Lung (tissue), 11 donors: ENCODE measurements at regions not wholly inside any gene's neighbourhood (a gene's known extent, or its start where the extent isn't known, plus 50 kb on each side); places are given as distances from the start of the nearest gene placed in this dataset.

ENCODE experiments used
- ATAC-seq: fragments of 200-7000 bp; cut with Tn5 transposase; one replicate; pipeline ENCODE4 v1.9.1; 2020; ENCODE audit warnings: moderate number of reproducible peaks; ENCODE audit not compliant: insufficient read depth, low FRiP score
- DNase-seq, 3 donors: peaks; one replicate each; pipeline ENCODE4 v3.0.0-alpha.2; 2013 to 2017
- H3K27ac ChIP-seq, 2 donors: one replicate each; pipeline ENCODE4 v1.5.1; 2013; ENCODE audit warnings: mild to moderate bottlenecking in 2 of 2, moderate library complexity in 2 of 2, control low read depth in 1 of 2, inconsistent platforms in 1 of 2, low read depth in 1 of 2, low read length in 1 of 2
- H3K27me3 ChIP-seq, 3 donors: one replicate each; pipeline ENCODE4 v1.5.1; 2013; ENCODE audit warnings: low read length in 2 of 3; ENCODE audit not compliant: control insufficient read depth in 3 of 3, insufficient read depth in 3 of 3
- H3K36me3 ChIP-seq, 4 donors: one replicate each; pipeline ENCODE4 v1.5.1; 2013; ENCODE audit warnings: low read length in 4 of 4, mild to moderate bottlenecking in 1 of 4, moderate library complexity in 1 of 4; ENCODE audit not compliant: control insufficient read depth in 4 of 4, insufficient read depth in 4 of 4
- H3K4me1 ChIP-seq, 5 donors: one replicate each; pipeline ENCODE4 v1.5.1; 2013; ENCODE audit warnings: low read length in 5 of 5, mild to moderate bottlenecking in 2 of 5, moderate library complexity in 1 of 5; ENCODE audit not compliant: control insufficient read depth in 5 of 5, insufficient read depth in 5 of 5
- H3K4me3 ChIP-seq: one replicate; pipeline ENCODE4 v1.5.1; 2013; ENCODE audit warnings: mild to moderate bottlenecking, control low read depth, moderate library complexity
- H3K9ac ChIP-seq, 2 donors: one replicate each; pipeline ENCODE4 v1.5.1; 2013; ENCODE audit warnings: low read length in 2 of 2, control low read depth in 1 of 2; ENCODE audit not compliant: insufficient read depth in 1 of 2
- H3K9me3 ChIP-seq, 4 donors: one replicate each; pipeline ENCODE4 v1.5.1; 2013; ENCODE audit warnings: low read length in 3 of 4, mild to moderate bottlenecking in 1 of 4, moderate library complexity in 1 of 4; ENCODE audit not compliant: control insufficient read depth in 4 of 4, insufficient read depth in 3 of 4
- CTCF ChIP-seq: IDR thresholded peaks from 2 replicates; pipeline ENCODE4 v1.5.1; 2012; ENCODE audit warnings: mild to moderate bottlenecking; ENCODE audit errors: control extremely low read depth, extremely low read depth
- WGBS, 2 donors: extraction: QIAGEN DNeasy Blood & Tissue Kit; methylation state at CpG; one replicate each; pipeline ENCODE4 v1.1.7; 2013; 5-methylcytosine and 5-hydroxymethylcytosine counted together
- donor health status: control.
- donor health status: control.
- donor health status: Bipolar disorder and iron deficiency.
- donor health status: healthy.
- donor health status: DM: yes; HTN: yes; CAD: no.

- H3K27ac ChIP-seq, result no peak overlapping the region
- no peak overlapping the region for H3K4me3 ChIP-seq
- H3K36me3 ChIP-seq, result no peaks in the 10 kb centered on the region
- no peaks in the 10 kb centered on the region for H3K4me1 ChIP-seq
- no peak for ATAC-seq
- no peak for TF ChIP-seq CTCF
- H3K9me3 ChIP-seq, result peaks cover 0 to 7% (median 0%) of the 10 kb centered on the region in 4 donors
- 78 to 81% methylated on average over 3 of the region's 3 CpGs for whole genome bisulfite sequencing, 2 donors
- DNase-seq, result no peak
- H3K9ac ChIP-seq, result no peak overlapping the region
- no peaks in the 10 kb centered on the region for H3K27me3 ChIP-seq
These were observed 58.7 kb upstream of the SLC5A12 start for GRCh38 chr11:26780376-26781085.

- no peaks in the 10 kb centered on the region for H3K4me1 ChIP-seq
- no peak overlapping the region for H3K9ac ChIP-seq
- peak in 1 of 3 donors; percentile 20 for DNase-seq
- no peak for ATAC-seq
- no peak overlapping the region for H3K4me3 ChIP-seq
- TF ChIP-seq CTCF, result no peak
- peaks cover 0 to 7% (median 0%) of the 10 kb centered on the region in 4 donors for H3K9me3 ChIP-seq
- no peaks in the 10 kb centered on the region for H3K36me3 ChIP-seq
- H3K27ac ChIP-seq, result no peak overlapping the region
- no peaks in the 10 kb centered on the region for H3K27me3 ChIP-seq
- 70% methylated on average over 4 of the region's 4 CpGs for WGBS, 2 donors
These were observed 60.5 kb upstream of the SLC5A12 start for GRCh38 chr11:26782220-26782965.

DNA sequence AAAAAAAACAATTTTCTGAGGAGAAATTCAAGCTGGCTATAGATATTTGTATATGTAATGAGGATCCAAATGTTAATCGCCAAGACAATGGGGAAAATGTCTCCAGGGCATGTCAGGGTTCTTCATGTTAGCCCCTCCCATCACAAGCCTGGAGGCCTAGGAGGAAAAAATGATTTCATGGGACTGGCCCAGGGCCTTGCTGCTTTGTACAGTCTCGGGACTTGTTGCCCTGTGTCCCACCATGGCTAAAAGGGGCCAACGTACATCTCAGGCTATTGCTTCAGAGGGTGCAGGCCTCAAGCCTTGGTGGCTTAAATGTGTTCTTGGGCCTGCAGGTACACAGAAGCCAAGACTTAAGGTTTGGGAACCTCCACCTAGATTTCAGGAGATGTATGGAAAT is 62.1 kb upstream of the SLC5A12 start:
- no peaks in the 10 kb centered on the region for H3K4me1 ChIP-seq
- H3K9ac ChIP-seq, result no peak overlapping the region
- 83 to 88% methylated on average over 3 of the region's 3 CpGs for WGBS, 2 donors
- DNase-seq, result no peak
- ATAC-seq, result no peak
- no peaks in the 10 kb centered on the region for H3K27me3 ChIP-seq
- no peak for TF ChIP-seq CTCF
- H3K36me3 ChIP-seq, result no peaks in the 10 kb centered on the region
- H3K4me3 ChIP-seq, result no peak overlapping the region
- H3K27ac ChIP-seq, result no peak overlapping the region
- H3K9me3 ChIP-seq, result peaks cover 0 to 7% (median 0%) of the 10 kb centered on the region in 4 donors
